ENCODE measurements at regions not wholly inside any gene's neighbourhood (a gene's known extent, or its start where the extent isn't known, plus 50 kb on each side); places are given as distances from the start of the nearest gene placed in this dataset.

GRCh38 chr20:11041396-11041795 is 367.6 kb upstream of the JAG1 start:
- no peak for TF ChIP-seq CTCF (conservative IDR thresholded peaks at IDR 0.05; ENCODE audit: low read depth, low read length)
- DNase-seq (ENCODE audit: low read depth), result no peak
- no peak overlapping the region for H3K4me3 ChIP-seq (ENCODE audit: low read length)

- no peak for DNase-seq (ENCODE audit: low read depth)
- TF ChIP-seq CTCF (conservative IDR thresholded peaks at IDR 0.05; ENCODE audit: low read depth, low read length), result no peak
- no peak overlapping the region for H3K4me3 ChIP-seq (ENCODE audit: low read length)
Observed at GRCh38 chr20:11043001-11043400, 369.2 kb upstream of the JAG1 start.

GRCh38 chr20:11044561-11044960 is 370.8 kb upstream of the JAG1 start:
- no peak overlapping the region for H3K4me3 ChIP-seq (ENCODE audit: low read length)
- no peak for DNase-seq (ENCODE audit: low read depth)
- no peak for TF ChIP-seq CTCF (conservative IDR thresholded peaks at IDR 0.05; ENCODE audit: low read depth, low read length)

- no peak overlapping the region for H3K4me3 ChIP-seq (ENCODE audit: low read length)
- TF ChIP-seq CTCF (conservative IDR thresholded peaks at IDR 0.05; ENCODE audit: low read depth, low read length), result no peak
- DNase-seq (ENCODE audit: low read depth), result no peak
Observed at GRCh38 chr20:11045412-11046175, 371.8 kb upstream of the JAG1 start.

- no peak overlapping the region for H3K4me3 ChIP-seq (ENCODE audit: low read length)
- no peak for DNase-seq (ENCODE audit: low read depth)
- TF ChIP-seq CTCF (conservative IDR thresholded peaks at IDR 0.05; ENCODE audit: low read depth, low read length), result no peak
Observed at GRCh38 chr20:11047559-11047958, 373.8 kb upstream of the JAG1 start.

GRCh38 chr20:11048739-11049138 is 374.9 kb upstream of the JAG1 start:
- no peak overlapping the region for H3K4me3 ChIP-seq (ENCODE audit: low read length)
- DNase-seq (ENCODE audit: low read depth), result no peak
- no peak for TF ChIP-seq CTCF (conservative IDR thresholded peaks at IDR 0.05; ENCODE audit: low read depth, low read length)

GRCh38 chr20:11050350-11050749 is 376.6 kb upstream of the JAG1 start:
- no peak for TF ChIP-seq CTCF (conservative IDR thresholded peaks at IDR 0.05; ENCODE audit: low read depth, low read length)
- no peak for DNase-seq (ENCODE audit: low read depth)
- no peak overlapping the region for H3K4me3 ChIP-seq (ENCODE audit: low read length)
